ENCODE measurements at regions not wholly inside any gene's neighbourhood (a gene's known extent, or its start where the extent isn't known, plus 50 kb on each side); places are given as distances from the start of the nearest gene placed in this dataset.

- DNase-seq (ENCODE audit: insufficient read length, low spot score, missing footprints), result no peak
- no peaks in the 10 kb centered on the region for H3K79me2 ChIP-seq (ENCODE audit: insufficient read depth, low read length)
- no peak overlapping the region for H3K27ac ChIP-seq (ENCODE audit: low read depth, low read length)
- no peak for TF ChIP-seq CTCF (IDR thresholded peaks at IDR 0.05; ENCODE audit: extremely low read depth, low read depth, low read length)
- H3K4me3 ChIP-seq (ENCODE audit: insufficient read depth, low read length), result no peak overlapping the region
- H3K4me1 ChIP-seq (ENCODE audit: insufficient read depth, low read length), result no peaks in the 10 kb centered on the region
- H3K36me3 ChIP-seq (ENCODE audit: insufficient read depth, low read length), result no peaks in the 10 kb centered on the region
- no peak overlapping the region for H3K4me2 ChIP-seq (ENCODE audit: insufficient read depth, low read length)
- H4K20me1 ChIP-seq (ENCODE audit: insufficient read depth, low read length), result no peaks in the 10 kb centered on the region
- no peak overlapping the region for H2AFZ ChIP-seq (ENCODE audit: low read length)
- no peaks in the 10 kb centered on the region for H3K9me3 ChIP-seq (ENCODE audit: low read depth, low read length)
- no peaks in the 10 kb centered on the region for H3K27me3 ChIP-seq (ENCODE audit: insufficient read depth, low read length)
These were observed 68.1 kb downstream of the UCHL1 start for GRCh38 chr4:41324861-41325260.

GRCh38 chr4:41325901-41326300 is 69.2 kb downstream of the UCHL1 start:
- no peaks in the 10 kb centered on the region for H3K4me1 ChIP-seq (ENCODE audit: insufficient read depth, low read length)
- H4K20me1 ChIP-seq (ENCODE audit: insufficient read depth, low read length), result no peaks in the 10 kb centered on the region
- DNase-seq (ENCODE audit: insufficient read length, low spot score, missing footprints), result no peak
- H3K36me3 ChIP-seq (ENCODE audit: insufficient read depth, low read length), result no peaks in the 10 kb centered on the region
- no peaks in the 10 kb centered on the region for H3K27me3 ChIP-seq (ENCODE audit: insufficient read depth, low read length)
- TF ChIP-seq CTCF (IDR thresholded peaks at IDR 0.05; ENCODE audit: extremely low read depth, low read depth, low read length), result no peak
- no peak overlapping the region for H3K27ac ChIP-seq (ENCODE audit: low read depth, low read length)
- H3K4me2 ChIP-seq (ENCODE audit: insufficient read depth, low read length), result no peak overlapping the region
- no peak overlapping the region for H2AFZ ChIP-seq (ENCODE audit: low read length)
- H3K79me2 ChIP-seq (ENCODE audit: insufficient read depth, low read length), result no peaks in the 10 kb centered on the region
- H3K9me3 ChIP-seq (ENCODE audit: low read depth, low read length), result no peaks in the 10 kb centered on the region
- H3K4me3 ChIP-seq (ENCODE audit: insufficient read depth, low read length), result no peak overlapping the region

- Histone ChIP-seq H3K27ac (ENCODE audit: low read depth, low read length) (no peak overlapping the region), H3K36me3 (ENCODE audit: insufficient read depth, low read length) (no peaks in the 10 kb centered on the region), H2AFZ (ENCODE audit: low read length) (no peak overlapping the region), H3K27me3 (ENCODE audit: insufficient read depth, low read length) (no peaks in the 10 kb centered on the region), H3K4me2 (ENCODE audit: insufficient read depth, low read length) (no peak overlapping the region), H3K79me2 (ENCODE audit: insufficient read depth, low read length) (no peaks in the 10 kb centered on the region), H4K20me1 (ENCODE audit: insufficient read depth, low read length) (no peaks in the 10 kb centered on the region), H3K4me1 (ENCODE audit: insufficient read depth, low read length) (no peaks in the 10 kb centered on the region), H3K9me3 (ENCODE audit: low read depth, low read length) (no peaks in the 10 kb centered on the region), H3K4me3 (ENCODE audit: insufficient read depth, low read length) (no peak overlapping the region)
- no peak for DNase-seq (ENCODE audit: insufficient read length, low spot score, missing footprints)
- no peak for TF ChIP-seq CTCF (IDR thresholded peaks at IDR 0.05; ENCODE audit: extremely low read depth, low read depth, low read length)
These were observed 70.0 kb downstream of the UCHL1 start for GRCh38 chr4:41326776-41327175.

- H4K20me1 ChIP-seq (ENCODE audit: insufficient read depth, low read length), result no peaks in the 10 kb centered on the region
- H3K4me3 ChIP-seq (ENCODE audit: insufficient read depth, low read length), result no peak overlapping the region
- H3K27me3 ChIP-seq (ENCODE audit: insufficient read depth, low read length), result no peaks in the 10 kb centered on the region
- no peak overlapping the region for H3K4me2 ChIP-seq (ENCODE audit: insufficient read depth, low read length)
- H3K9me3 ChIP-seq (ENCODE audit: low read depth, low read length), result no peaks in the 10 kb centered on the region
- TF ChIP-seq CTCF (IDR thresholded peaks at IDR 0.05; ENCODE audit: extremely low read depth, low read depth, low read length), result no peak
- no peaks in the 10 kb centered on the region for H3K36me3 ChIP-seq (ENCODE audit: insufficient read depth, low read length)
- H3K27ac ChIP-seq (ENCODE audit: low read depth, low read length), result no peak overlapping the region
- H3K79me2 ChIP-seq (ENCODE audit: insufficient read depth, low read length), result no peaks in the 10 kb centered on the region
- no peak overlapping the region for H2AFZ ChIP-seq (ENCODE audit: low read length)
- no peaks in the 10 kb centered on the region for H3K4me1 ChIP-seq (ENCODE audit: insufficient read depth, low read length)
- no peak for DNase-seq (ENCODE audit: insufficient read length, low spot score, missing footprints)
These were observed 71.0 kb downstream of the UCHL1 start for GRCh38 chr4:41327770-41328169.

Measured in osteoblast (primary cell).